ENCODE measurements at regions not wholly inside any gene's neighbourhood (a gene's known extent, or its start where the extent isn't known, plus 50 kb on each side); places are given as distances from the start of the nearest gene placed in this dataset.

- TF ChIP-seq YY1 (IDR thresholded peaks at IDR 0.05; ENCODE audit: insufficient read depth, insufficient read length) (no peak), SUZ12 (IDR thresholded peaks at IDR 0.05; ENCODE audit: extremely low read depth, insufficient read depth, insufficient read length) (no peak)
Observed at GRCh38 chr16:6884002-6884401, 448.6 kb upstream of the RBFOX1 start.
